ENCODE measurements at regions not wholly inside any gene's neighbourhood (a gene's known extent, or its start where the extent isn't known, plus 50 kb on each side); places are given as distances from the start of the nearest gene placed in this dataset.

DNA sequence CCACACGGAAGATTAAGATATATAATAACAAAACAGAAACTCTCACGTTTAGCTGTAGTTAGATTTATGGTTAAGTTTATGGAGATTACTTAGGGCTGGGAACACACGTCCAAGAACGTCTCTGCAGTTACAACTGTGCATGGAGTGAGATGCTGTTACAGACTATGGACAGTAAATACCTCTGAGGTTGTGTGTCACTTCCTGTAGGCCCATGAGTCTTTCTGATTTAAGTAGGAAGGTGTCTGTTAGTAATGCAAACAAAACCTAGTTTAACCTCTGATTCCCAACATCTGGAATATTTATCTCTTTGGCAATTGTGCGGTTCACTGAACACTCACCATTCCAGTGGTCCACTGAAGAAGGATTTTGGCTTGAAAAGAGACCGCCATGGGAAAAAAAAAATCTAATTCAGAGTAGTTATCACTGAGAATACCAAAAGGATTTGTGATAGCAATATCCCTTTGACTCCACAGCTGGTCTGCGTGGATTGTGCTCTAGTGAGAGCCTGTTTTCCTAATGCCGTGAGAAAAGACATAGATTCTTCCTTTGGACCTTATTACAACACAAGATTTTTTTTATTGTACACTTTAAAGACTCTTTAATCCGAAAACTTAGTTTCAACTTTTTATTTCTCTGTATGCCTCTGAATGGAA lies 478.2 kb upstream of the CITED2 start:
- DNase-seq (ENCODE audit: low spot score) = no peak

DNA sequence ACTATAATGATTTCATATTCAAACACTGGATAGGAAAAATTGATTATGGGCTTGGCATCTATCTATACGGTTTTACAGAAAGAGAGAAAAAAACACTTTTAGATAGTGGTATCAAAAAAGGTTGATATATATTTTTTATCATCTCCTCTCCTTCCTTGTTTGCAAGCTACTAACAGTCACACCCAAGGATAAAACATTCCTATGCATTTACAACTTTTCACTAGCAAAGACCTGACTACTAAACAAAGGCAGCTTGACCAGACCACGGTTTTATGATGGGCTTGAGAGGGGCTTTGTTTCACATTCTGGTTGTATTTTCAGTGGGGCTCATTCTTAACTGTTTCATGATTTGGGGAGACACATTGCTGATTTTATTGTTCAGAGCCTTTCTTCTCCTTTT lies 477.6 kb upstream of the CITED2 start:
- no peak for DNase-seq (ENCODE audit: low spot score)

DNA sequence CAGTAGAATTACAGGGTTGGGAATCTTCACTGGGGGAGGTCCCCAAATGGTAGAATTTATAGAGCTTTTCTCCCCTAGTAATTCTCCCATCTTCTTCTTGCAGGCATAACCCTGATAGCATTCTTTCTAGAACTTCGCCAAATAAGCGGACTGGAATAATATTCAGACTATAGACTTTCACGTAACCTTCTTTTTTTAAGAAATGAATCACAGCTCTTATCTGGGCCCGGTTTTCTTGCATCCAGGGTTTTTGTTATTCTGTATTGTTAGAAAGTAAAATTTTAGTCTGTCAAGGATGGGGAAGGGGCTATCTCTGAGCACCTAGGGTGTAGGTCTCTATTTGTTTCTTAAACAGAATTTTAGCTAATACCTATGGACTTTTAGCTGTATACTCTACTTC lies 476.8 kb upstream of the CITED2 start:
- no peak for DNase-seq (ENCODE audit: low spot score)

DNA sequence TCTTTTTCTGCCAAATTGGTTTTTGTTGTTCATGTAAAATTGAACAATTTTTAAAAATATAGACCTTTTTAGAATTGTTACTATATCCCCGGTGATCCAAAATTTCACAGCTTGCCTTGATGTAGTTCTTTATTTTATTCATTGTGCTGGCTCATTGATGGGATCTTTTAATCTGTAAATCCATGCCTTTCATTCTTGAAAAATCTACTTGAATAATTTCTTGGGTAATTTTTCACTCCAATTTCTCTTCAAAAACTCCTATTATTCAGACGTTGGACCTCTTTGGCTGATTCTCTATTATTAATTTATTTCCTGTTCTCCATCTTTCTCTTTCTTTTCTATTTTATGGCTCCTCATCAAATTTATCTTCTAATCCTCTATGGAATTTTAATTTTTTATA lies 476.1 kb upstream of the CITED2 start:
- no peak for DNase-seq (ENCODE audit: low spot score)

DNA sequence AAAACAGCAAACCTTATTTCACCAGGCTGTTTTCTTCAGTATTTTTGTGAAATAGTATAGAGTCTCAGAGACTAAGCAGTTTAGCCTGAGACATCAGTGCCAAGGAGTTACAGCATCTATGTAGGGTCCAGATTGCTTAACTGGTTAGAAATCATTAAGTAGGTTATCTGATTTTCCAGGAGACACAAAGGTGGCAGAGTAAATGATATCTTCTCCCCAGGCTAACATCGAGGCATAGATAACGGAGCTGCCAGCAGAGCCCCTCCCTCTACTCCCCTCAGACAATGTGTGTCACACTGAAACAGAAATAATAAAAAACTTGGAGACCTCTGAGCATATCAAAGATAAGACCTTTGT lies 473.0 kb upstream of the CITED2 start:
- DNase-seq (ENCODE audit: low spot score) = no peak

DNA sequence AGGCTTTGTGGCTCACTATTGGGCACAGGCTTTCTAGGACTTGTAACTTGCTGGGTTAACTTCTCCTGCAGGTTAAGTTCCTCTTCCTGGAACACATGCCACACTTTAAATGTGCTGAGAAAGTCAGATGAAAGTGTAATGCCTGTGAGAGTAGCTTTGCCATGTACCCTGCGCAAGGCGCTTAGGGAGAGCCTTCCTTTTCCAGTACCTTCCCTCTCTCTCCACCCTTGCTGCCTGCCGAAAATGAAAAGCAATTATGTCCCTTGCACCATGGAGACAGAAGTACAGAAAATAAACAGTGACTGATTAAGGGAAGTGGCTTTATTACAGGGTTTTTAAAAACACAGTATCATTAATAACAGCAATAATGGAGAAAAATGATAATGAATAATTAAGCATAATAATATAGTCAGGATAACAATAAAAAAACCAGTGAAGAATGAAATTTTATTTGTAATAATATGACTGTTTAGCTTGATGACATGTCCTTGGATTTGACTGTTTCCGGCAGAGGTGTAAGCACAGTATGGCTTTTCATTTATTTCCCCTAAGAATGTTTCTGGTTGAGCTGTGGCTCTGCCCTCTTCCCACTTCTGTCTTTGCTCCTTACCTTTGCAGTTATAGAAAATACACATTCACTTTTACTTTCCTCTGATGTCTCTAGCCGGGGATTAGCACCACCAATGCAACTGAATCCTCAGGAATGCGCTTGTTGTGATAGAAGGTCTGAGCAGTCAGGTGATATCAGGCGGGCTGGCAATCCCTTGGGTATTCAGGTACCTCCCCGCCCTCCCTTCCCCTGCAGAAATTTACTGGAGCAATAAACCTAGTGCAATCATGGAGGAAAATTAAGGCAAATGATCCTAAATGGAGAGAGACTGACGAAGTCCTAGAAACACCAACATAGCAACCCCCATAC lies 472.3 kb upstream of the CITED2 start:
- DNase-seq (ENCODE audit: low spot score) = peak; percentile 24

DNA sequence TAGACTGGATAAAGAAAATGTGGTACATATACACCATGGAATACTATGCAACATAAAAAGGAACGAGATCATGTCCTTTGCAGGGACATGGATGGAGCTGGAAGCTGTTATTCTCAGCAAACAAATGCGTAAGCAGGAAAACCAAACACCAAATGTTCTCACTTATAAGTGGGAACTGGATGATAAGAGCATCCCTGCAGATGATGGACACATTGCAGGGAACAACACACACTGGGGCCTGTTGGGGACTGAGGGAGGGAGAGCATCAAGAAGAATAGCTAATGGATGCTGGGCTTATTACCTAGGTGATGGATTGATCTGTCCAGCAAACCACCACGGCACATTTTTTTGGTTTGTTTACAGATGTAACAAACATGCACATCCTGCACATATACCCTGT lies 470.5 kb upstream of the CITED2 start:
- no peak for DNase-seq (ENCODE audit: low spot score)

DNA sequence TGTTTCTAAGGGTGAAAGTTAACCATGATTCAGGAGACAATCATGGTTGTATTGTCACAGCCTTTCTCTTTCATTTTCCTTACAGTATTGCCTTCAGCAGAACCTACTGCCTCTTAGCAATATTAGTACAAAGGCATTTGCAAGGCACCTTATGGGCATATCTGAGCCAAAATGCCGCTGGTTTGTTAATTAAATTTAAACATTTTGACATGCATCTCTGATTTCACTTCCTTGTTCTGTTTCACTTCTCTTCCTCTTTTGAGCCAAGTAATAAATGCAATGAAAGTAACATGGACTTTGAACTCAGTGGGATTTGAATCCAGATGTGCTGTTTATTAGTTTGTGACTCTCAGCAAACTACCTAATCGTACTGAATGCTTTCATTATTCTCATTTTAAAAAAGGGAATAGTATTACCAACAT lies 467.4 kb upstream of the CITED2 start:
- DNase-seq (ENCODE audit: low spot score) = peak; percentile 13

DNA sequence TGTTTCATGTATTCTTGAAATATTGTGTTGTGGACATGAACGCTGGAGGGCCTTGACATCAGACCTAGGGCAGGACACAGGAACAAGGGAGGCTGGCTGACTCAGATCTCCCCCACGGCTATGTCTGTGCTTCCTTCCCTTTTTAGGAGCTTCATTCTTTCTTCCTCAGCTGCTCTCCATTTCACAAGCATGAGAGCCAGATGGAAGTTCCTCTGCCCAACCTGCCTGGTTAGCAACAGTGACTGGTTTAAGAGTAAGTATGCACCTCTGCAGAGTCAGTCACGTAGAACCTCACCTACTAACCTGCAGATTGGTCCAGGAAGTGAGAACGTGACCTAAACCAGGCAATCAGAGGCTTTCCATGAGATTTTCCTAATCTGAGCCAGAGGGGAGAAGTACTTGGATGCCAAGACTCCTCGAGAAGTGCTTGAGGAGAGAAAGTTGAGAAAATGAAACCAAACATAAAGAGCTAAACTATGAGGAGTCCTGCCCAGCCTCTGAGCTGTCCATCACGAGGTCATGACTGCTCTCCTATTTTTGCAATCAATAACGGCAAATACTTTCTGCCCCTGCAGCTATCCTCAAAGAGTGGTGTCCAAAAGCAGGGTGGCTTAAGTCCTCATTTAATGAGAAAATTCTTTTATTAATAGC lies 465.2 kb upstream of the CITED2 start:
- DNase-seq (ENCODE audit: low spot score) = peak; percentile 62

DNA sequence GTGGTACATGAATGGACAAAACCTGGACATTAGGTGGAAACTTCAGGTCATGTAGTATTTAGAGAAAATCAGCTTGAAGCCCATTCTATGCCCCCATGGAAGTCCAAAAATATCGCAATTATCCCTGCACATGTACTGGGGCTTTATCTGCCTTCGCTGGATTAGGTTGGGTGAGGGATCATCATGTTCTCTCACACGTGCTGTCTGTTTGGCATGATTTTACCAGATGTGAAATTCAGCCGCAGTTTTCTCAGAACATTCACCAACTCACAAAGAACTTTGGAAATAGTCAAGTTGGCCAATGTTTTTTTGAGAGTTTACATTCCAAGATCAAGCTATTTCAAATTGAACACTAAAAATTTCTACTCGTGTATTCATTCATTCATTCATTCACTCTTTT lies 459.8 kb upstream of the CITED2 start:
- DNase-seq (ENCODE audit: low spot score) = no peak

DNA sequence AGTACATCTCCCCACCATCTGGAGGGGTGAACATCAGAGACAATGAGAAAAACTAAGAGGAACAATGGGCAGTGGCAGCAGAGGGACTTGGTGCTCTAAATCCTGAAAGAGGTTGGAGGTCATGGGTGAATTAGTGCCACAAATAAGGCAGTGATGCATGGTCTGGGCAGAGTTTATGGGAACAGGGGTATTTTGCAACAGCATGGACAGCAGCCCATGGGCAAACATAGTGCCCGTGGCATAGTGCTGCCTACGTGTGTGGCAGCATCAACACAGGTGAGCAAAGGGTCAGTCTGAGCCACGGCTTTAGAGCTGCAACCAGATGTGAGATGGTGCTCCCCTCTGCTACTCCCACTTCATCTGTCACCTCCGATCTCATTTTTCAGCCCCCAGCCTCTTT lies 459.1 kb upstream of the CITED2 start:
- DNase-seq (ENCODE audit: low spot score) = no peak

DNA sequence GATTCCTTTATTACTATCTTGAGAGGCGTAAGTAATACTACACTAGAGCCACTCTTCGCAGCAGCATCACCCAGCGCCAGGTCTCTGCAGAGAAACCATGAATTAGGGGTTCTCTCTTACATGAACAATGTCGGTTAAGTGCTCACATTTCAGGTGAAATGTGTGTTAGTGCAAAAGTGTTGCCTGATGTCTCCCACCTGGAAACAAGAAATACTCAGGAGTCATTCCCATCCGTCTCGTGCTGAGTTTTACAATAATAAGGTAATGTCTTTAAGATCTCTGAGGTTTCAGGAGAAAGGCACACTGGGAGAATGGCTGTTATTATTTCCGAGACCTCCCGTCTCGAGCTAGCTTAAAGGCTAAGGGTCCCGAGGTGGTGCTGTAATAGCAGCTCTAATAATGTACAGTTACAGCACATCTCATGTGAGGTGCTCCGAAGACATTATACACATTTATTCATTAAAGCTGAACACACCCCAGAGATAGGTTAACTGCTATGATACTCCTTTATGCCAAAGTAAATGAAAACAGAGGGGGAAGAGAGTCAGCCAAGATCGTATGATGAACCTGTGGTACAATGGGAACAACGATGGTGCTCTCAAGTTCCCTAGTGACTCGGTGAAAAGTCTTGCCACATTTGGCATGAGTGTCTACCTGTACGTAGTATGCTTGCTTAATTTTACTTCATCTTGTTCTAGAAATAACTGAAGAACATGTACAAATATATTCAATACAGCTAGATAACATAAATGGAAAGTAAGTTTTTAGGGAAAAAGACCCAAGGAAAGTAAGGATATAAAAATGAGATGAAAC lies 458.3 kb upstream of the CITED2 start:
- no peak for DNase-seq (ENCODE audit: low spot score)

DNA sequence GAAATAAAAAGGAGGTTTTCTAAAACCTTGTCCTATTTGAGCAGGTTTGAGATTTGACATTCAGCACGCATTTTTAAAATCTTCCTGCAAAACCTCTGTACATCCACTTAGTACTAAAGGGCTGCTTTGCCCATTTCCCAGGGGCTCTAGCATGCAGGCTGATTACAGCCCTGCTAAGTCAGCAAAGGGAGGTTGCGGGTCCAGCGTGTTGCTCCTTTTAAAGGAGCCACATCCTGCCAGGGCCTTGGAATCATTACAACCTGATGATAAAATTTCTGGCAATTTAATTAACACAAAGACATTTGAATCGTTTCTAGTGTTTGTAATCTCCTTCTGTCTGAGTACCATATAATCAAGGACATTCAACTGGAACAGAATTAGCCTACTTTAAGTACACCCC lies 455.1 kb upstream of the CITED2 start:
- DNase-seq (ENCODE audit: low spot score) = no peak

DNA sequence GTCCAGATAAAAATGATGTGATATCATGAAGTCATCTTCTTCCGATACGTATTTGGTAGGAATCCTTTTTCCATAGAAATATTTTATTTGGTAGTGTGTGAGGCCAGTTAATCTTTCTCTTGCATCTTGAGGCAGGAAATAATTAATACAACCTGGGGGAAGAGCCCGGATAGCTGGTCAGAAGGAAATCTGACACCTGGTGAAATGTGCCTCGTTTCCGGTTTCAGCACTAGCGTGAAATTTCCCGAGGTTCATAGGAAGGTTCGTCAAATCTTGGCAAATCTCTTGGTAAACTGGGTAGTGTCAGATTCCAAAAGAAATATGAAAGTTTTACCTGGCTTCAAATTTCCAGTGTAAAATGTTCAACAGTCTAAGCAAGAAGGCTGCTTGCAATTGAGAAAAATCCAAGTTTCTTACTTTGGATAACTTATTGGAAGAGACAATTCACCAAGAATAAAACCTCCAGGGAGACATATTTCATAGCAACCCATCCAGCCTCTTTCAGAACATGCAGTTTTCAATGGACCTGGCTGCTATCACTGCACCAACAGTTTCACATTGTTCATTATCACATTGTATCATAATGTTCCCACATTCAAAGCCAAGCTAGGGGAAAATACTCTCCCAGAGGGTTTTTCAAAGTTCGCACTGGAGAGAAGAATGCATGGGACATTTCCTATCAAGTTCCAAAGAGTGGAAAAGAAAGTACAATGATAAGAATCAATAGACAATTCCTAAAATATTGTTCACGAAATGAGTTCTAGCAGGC lies 454.5 kb upstream of the CITED2 start:
- DNase-seq (ENCODE audit: low spot score) = no peak

DNA sequence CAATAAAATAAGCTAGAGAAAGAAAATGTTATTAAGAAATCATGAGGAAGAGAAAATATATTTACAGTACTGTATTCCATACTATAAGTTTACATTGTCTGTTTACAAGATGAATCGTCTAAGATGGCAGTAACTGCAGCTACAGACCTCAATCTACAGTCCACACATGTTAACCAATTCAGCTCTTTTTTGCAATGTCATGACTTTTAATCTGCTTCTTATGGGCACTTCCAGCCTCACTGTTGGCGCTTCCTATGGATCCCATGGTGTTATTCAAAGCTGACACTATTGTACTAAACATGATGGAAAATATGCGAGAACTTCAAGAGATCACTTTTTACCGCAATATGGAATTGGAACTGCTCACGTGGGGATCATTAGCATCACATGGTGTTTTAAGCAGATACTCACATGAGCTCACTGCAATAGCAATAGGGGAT lies 451.5 kb upstream of the CITED2 start:
- DNase-seq (ENCODE audit: low spot score) = no peak

DNA sequence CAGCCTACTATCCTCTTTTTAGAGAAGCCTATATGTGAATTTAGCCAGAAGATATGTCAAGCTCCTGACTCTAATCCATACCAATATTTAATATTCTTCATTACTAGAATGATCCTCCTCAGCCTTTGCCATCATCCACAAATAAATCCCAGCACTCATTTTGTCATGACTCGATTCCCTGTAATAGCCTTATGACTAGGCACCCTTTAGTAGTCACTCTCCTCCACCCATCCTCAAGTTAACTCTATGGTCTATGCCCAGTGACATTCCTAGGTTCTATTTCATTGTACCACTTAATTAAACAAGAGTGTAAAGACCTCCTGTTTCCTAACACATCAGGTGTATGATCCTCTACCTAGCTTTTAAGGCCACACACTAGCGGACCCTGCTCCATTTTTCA lies 450.4 kb upstream of the CITED2 start:
- no peak for DNase-seq (ENCODE audit: low spot score)

DNA sequence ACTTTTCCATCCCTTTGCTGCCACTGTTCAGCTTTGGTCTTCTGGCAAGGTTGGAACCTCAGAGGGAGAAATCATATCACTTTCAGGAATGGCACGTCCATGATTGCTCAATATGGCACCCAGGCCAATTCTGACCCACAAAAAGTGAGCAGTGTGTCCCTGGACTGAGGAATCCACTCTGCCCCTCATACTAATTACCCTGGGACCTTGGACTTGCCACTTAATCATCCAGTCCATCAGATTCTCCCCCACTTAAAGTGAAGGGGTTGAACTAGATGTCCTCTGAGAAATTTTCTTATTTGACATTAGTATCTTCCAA lies 449.3 kb upstream of the CITED2 start:
- no peak for DNase-seq (ENCODE audit: low spot score)

DNA sequence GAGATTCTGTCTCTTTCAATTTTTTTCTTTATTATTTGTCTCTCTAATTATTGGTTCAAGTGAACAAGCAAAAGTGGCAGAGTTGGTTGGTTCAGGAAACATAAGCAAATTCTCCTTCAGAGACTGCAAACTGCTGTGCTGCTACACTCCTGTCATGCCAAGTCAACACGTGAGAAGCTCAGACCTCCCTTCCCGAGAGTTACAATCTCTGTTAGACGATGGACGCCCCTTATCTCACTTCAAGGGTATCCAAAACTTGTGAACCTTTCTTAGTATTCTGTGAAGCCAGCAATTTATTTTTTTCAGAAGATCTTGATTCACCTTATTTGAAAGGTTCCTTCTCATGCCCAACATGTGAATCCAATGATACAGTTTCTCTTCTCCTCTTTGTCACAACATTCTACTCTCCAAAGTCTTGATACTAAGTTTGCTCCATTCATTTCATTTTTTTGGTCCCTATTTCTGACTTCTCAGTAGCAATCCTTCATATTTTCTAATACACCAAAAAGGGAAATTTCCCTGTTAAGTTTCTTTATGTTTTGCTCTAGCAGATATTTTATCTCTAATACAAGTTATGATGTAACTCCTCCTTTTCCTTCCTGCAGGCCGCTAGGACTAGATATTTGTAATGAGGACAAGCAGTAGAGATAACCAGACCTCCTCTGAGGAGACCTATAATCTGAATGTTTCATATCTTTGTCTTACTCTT lies 448.8 kb upstream of the CITED2 start:
- DNase-seq (ENCODE audit: low spot score) = no peak

DNA sequence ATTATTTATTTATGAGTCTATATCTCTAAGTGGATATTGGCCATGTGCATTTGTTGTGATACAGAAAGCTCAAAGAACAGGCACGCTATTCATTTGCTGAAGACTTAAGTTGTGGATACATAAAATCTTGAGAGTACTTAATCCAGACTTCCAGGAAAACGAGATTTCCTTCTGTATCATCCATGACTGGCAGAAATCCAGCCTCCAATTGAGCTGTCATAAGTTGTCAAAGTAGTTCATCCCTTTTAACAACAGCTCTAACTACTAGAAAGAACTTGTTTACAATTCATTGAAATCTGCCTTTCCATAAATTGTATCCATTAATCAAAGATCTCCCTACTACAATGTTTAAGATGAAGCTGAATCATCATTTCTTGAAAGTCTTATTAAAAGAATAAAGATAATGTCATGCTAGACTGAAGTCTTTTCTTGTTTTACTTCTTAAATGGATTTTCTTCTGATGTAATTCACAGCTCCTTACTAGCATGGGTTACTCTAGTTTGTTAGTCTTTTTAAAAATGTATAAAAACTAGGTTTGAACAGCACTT lies 447.3 kb upstream of the CITED2 start:
- DNase-seq (ENCODE audit: low spot score) = no peak

DNA sequence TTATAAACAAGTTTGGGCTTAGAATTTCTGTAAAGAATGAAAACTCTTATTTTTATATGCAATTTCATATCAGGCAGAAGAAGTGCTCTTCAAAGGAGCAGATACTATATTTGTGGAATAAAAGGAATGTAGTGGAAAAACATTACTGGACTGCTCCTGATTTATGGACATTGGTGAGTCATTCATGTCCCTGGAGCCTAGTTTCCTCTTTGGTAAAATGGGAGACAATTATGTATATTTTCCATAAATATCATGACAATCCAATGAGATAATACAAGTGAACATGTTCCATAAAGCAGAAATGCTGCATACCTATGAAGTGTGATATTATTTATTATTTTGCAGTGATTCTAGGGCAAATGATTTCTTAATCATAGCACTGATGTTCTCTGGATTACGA lies 445.8 kb upstream of the CITED2 start:
- no peak for DNase-seq (ENCODE audit: low spot score)

DNA sequence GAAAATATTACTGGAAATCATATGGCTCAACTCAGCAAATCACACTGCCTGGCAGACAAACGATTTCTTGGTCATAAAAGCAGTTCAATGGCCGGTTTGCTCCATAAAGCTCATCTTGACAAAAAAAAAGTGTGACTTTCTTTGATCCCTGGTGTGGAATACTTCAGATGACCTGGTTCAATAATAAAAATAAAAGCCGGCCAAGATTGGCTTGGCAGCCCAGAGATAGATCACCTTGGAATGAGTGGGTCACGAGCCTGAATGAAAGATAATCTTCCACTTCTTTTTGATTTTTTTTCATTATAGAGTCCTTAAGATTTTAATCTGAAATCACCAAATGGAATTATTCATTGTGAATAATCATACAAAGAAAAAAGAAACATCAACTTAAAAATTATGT lies 445.3 kb upstream of the CITED2 start:
- no peak for DNase-seq (ENCODE audit: low spot score)
